SU-DHL-6 (cell line): ENCODE measurements at regions not wholly inside any gene's neighbourhood (a gene's known extent, or its start where the extent isn't known, plus 50 kb on each side); places are given as distances from the start of the nearest gene placed in this dataset.

Experiments
- H2AFZ ChIP-seq: fragments of 200-600 bp; sonication (generic); 2 replicates; pipeline ENCODE4 v1.6.1; 2014; ENCODE audit warnings: low read depth, mild to moderate bottlenecking, moderate library complexity, mixed read lengths, antibody characterized with exemption, low read length; ENCODE audit not compliant: severe bottlenecking
- H3F3A ChIP-seq: fragments of 200-600 bp; shearing (Covaris generic); 2 replicates; pipeline ENCODE4 v1.6.0; 2016; ENCODE audit warnings: antibody characterized with exemption, mild to moderate bottlenecking; ENCODE audit not compliant: insufficient read depth
- H3K27ac ChIP-seq: fragments of 200-600 bp; sonication (generic); 2 replicates; pipeline ENCODE4 v1.5.1; 2016; ENCODE audit warnings: low read depth, mild to moderate bottlenecking, low read length, moderate library complexity, mixed read lengths
- H3K27me3 ChIP-seq: fragments of 200-600 bp; sonication (generic), shearing (Covaris generic); 2 replicates; pipeline ENCODE4 v1.6.0; 2014; ENCODE audit warnings: mild to moderate bottlenecking, low read length
- H3K36me3 ChIP-seq: fragments of 200-600 bp; sonication (generic); 2 replicates; pipeline ENCODE4 v1.6.1; 2014; ENCODE audit warnings: mild to moderate bottlenecking, low read length, mixed read lengths
- H3K4me2 ChIP-seq: fragments of 300-600, 200-600 bp; shearing (Covaris generic), sonication (generic); 2 replicates; pipeline ENCODE4 v1.6.0; 2014; ENCODE audit warnings: low read length, low read depth, mild to moderate bottlenecking; ENCODE audit not compliant: poor library complexity, severe bottlenecking
- H3K4me3 ChIP-seq: fragments of 200-600 bp; sonication (generic); 2 replicates; pipeline ENCODE4 v1.5.1; 2014; ENCODE audit warnings: antibody characterized with exemption, low read length, mild to moderate bottlenecking, mixed read lengths; ENCODE audit not compliant: insufficient read depth, poor library complexity, severe bottlenecking
- H3K79me2 ChIP-seq: fragments of 200-600 bp; sonication (generic); 2 replicates; pipeline ENCODE4 v1.6.1; 2014; ENCODE audit warnings: mild to moderate bottlenecking, low read length, moderate library complexity; ENCODE audit not compliant: insufficient read depth
- H3K9ac ChIP-seq: fragments of 200-600 bp; sonication (generic); 2 replicates; pipeline ENCODE4 v1.7.0; 2014; ENCODE audit warnings: mild to moderate bottlenecking, low read length
- H3K9me2 ChIP-seq: fragments of 200-600 bp; sonication (generic); replicated peaks from 2 replicates; pipeline ENCODE4 v1.6.1; 2014; ENCODE audit warnings: low read length; ENCODE audit not compliant: insufficient read depth
- H3K9me3 ChIP-seq: fragments of 200-600 bp; sonication (generic); 2 replicates; pipeline ENCODE4 v1.6.1; 2014; ENCODE audit warnings: low read length, mixed read lengths; ENCODE audit not compliant: insufficient read depth
- H4K20me1 ChIP-seq: fragments of 200-600 bp; sonication (generic); 2 replicates; pipeline ENCODE4 v1.6.1; 2014; ENCODE audit warnings: low read depth, mild to moderate bottlenecking, antibody characterized with exemption, low read length, moderate library complexity, mixed read lengths
- CTCF ChIP-seq: fragments of 200-600 bp; sonication (generic); IDR thresholded peaks from one replicate; pipeline ENCODE4 v1.5.1; 2017; ENCODE audit warnings: antibody characterized with exemption, mild to moderate bottlenecking, low read length, moderate library complexity; ENCODE audit not compliant: insufficient read depth, poor library complexity, severe bottlenecking
- EZH2phosphoT487 ChIP-seq: fragments of 200-600 bp; sonication (generic), shearing (Covaris generic); conservative IDR thresholded peaks from 2 replicates; pipeline ENCODE4 v1.6.1; 2018; ENCODE audit warnings: mild to moderate bottlenecking, antibody characterized with exemption, low read length, moderate library complexity, mixed read lengths

- no peaks in the 10 kb centered on the region for H3K27me3 ChIP-seq
- no peaks in the 10 kb centered on the region; the same call in 1 of the 2 replicates for H3K9me3 ChIP-seq
- TF ChIP-seq EZH2phosphoT487 (no peak), CTCF (no peak)
- no peaks in the 10 kb centered on the region for H3K9me2 ChIP-seq
- no peak overlapping the region for H3K9ac ChIP-seq
- H4K20me1 ChIP-seq = no peaks in the 10 kb centered on the region
- H3K4me2 ChIP-seq = no peak overlapping the region
- no peaks in the 10 kb centered on the region for H3K79me2 ChIP-seq
- 0 out of 2 replicates have a peak, but pooled peaks cover 2% of the 10 kb centered on the region for H3K36me3 ChIP-seq
- no peak overlapping the region for H3K4me3 ChIP-seq
- no peak overlapping the region for H3K27ac ChIP-seq
- no peaks in the 10 kb centered on the region for H3F3A ChIP-seq
- peak overlapping the region; percentile 35 for H2AFZ ChIP-seq
Measured at GRCh38 chr4:29551821-29552220, 1168.3 kb upstream of the PCDH7 start.

DNA sequence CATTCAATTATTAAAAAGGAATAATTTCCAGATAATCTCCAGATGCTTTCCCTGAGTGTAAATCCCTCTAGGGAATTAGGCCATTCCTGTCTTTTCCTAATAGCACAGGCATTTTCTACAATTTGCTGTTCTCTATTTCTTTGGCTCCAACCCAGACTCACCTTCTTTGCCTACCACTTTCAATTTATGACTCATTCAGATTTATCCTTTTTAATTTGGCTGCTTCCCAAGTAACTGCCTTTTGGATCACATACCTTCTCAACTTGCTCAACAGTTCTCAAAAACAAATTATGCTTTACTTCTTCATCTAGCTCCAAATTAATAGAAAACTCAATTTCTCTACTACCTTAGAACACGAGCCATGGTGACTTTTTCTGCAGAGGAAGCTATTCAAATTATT is 1166.3 kb upstream of the PCDH7 start:
- TF ChIP-seq CTCF (no peak), EZH2phosphoT487 (no peak)
- H3K36me3 ChIP-seq = 0 out of 2 replicates have a peak, but pooled peaks cover 2% of the 10 kb centered on the region
- H3K4me3 ChIP-seq = no peak overlapping the region
- no peaks in the 10 kb centered on the region; the same call in 1 of the 2 replicates for H3K9me3 ChIP-seq
- no peaks in the 10 kb centered on the region for H3F3A ChIP-seq
- no peak overlapping the region for H3K27ac ChIP-seq
- no peak overlapping the region for H2AFZ ChIP-seq
- no peak overlapping the region for H3K4me2 ChIP-seq
- no peaks in the 10 kb centered on the region for H4K20me1 ChIP-seq
- H3K9ac ChIP-seq = no peak overlapping the region
- H3K27me3 ChIP-seq = no peaks in the 10 kb centered on the region
- no peaks in the 10 kb centered on the region for H3K9me2 ChIP-seq
- H3K79me2 ChIP-seq = no peaks in the 10 kb centered on the region

GRCh38 chr4:29558789-29559188 is 1161.4 kb upstream of the PCDH7 start:
- H3K4me3 ChIP-seq = no peak overlapping the region
- no peaks in the 10 kb centered on the region for H3K79me2 ChIP-seq
- H4K20me1 ChIP-seq = no peaks in the 10 kb centered on the region
- H3K27me3 ChIP-seq = no peaks in the 10 kb centered on the region
- no peak overlapping the region for H3K4me2 ChIP-seq
- H3K9me3 ChIP-seq = no peaks in the 10 kb centered on the region; the same call in 1 of the 2 replicates
- no peaks in the 10 kb centered on the region for H3K36me3 ChIP-seq
- no peaks in the 10 kb centered on the region for H3K9me2 ChIP-seq
- H3F3A ChIP-seq = no peaks in the 10 kb centered on the region
- H2AFZ ChIP-seq = peak overlapping the region; percentile 39
- no peak overlapping the region for H3K9ac ChIP-seq
- H3K27ac ChIP-seq = no peak overlapping the region
- no peak for TF ChIP-seq CTCF
- no peak for TF ChIP-seq EZH2phosphoT487
